ENCODE measurements at regions not wholly inside any gene's neighbourhood (a gene's known extent, or its start where the extent isn't known, plus 50 kb on each side); places are given as distances from the start of the nearest gene placed in this dataset.

GRCh38 chr2:216259081-216259480 is 113.2 kb downstream of the MARCHF4 start:
- TF ChIP-seq, protein P1, sequence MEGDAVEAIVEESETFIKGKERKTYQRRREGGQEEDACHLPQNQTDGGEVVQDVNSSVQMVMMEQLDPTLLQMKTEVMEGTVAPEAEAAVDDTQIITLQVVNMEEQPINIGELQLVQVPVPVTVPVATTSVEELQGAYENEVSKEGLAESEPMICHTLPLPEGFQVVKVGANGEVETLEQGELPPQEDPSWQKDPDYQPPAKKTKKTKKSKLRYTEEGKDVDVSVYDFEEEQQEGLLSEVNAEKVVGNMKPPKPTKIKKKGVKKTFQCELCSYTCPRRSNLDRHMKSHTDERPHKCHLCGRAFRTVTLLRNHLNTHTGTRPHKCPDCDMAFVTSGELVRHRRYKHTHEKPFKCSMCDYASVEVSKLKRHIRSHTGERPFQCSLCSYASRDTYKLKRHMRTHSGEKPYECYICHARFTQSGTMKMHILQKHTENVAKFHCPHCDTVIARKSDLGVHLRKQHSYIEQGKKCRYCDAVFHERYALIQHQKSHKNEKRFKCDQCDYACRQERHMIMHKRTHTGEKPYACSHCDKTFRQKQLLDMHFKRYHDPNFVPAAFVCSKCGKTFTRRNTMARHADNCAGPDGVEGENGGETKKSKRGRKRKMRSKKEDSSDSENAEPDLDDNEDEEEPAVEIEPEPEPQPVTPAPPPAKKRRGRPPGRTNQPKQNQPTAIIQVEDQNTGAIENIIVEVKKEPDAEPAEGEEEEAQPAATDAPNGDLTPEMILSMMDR (IDR thresholded peaks at IDR 0.05 in 8 of 11, conservative IDR thresholded peaks at IDR 0.05 in 3 of 11) = no peak
- TF ChIP-seq POLR2A (IDR thresholded peaks at IDR 0.05) = no peak

All from spleen (tissue), 7 donors.